B cell (primary cell): ENCODE measurements at regions not wholly inside any gene's neighbourhood (a gene's known extent, or its start where the extent isn't known, plus 50 kb on each side); places are given as distances from the start of the nearest gene placed in this dataset.

Source experiments
- ATAC-seq: fragments of 200-7000 bp; cut with Tn5 transposase; one replicate; pipeline ENCODE4 v1.10.0; 2021; ENCODE audit warnings: low read depth, mild to moderate bottlenecking, moderate number of reproducible peaks, moderate library complexity
- CTCF ChIA-PET: fragments of 350-600 bp; sonication (Branson Sonifier 250); formaldehyde crosslinking; loops from one replicate; lab custom pipeline; 2021; ENCODE audit warnings: antibody characterized with exemption, inconsistent platforms; lab: Charles Lee
- POLR2A ChIA-PET: fragments of 350-600 bp; sonication (Branson Sonifier 250); formaldehyde crosslinking; loops from one replicate; lab custom pipeline; 2021; ENCODE audit warnings: antibody characterized with exemption; lab: Charles Lee
- DNase-seq: peaks from one replicate; pipeline ENCODE4 v3.0.0; 2013
- H2AFZ ChIP-seq: 2 replicates; pipeline ENCODE4 v1.6.1; 2012; ENCODE audit warnings: mild to moderate bottlenecking, low read depth, low read length; ENCODE audit not compliant: insufficient read depth, poor library complexity, severe bottlenecking
- H3K27ac ChIP-seq, 2 donors: 1 replicate in 1 of 2; 2 replicates in 1 of 2; pipeline ENCODE4 v1.5.1; 2012 to 2013; ENCODE audit warnings: low read length in 2 of 2, mild to moderate bottlenecking in 2 of 2, moderate library complexity in 1 of 2
- H3K27me3 ChIP-seq, 4 experiments: fragments of 200-600 bp in 1 of 4; sonication (generic) in 1 of 4; replicated peaks in 1 of 4; 1 replicate in 2 of 4; 2 replicates in 2 of 4; pipeline versions ENCODE4 v1.6.1 to v1.7.0; 2013 to 2016; ENCODE audit warnings: low read length in 3 of 4, mild to moderate bottlenecking in 2 of 4, mixed read lengths in 1 of 4, moderate library complexity in 1 of 4; ENCODE audit not compliant: insufficient read depth in 4 of 4, control insufficient read depth in 3 of 4; ENCODE audit errors: control extremely low read depth in 1 of 4
- H3K36me3 ChIP-seq, 2 experiments: replicated peaks in 1 of 2; 1 replicate in 1 of 2; 2 replicates in 1 of 2; pipeline versions ENCODE4 v1.6.1 to v1.7.1; 2013; ENCODE audit warnings: low read length in 1 of 2; ENCODE audit not compliant: insufficient read depth in 2 of 2, control insufficient read depth in 1 of 2; ENCODE audit errors: control extremely low read depth in 1 of 2, extremely low read depth in 1 of 2
- H3K4me1 ChIP-seq, 2 donors: fragments of 200-600 bp in 1 of 2; sonication (generic) in 1 of 2; 1 replicate in 1 of 2; 2 replicates in 1 of 2; pipeline versions ENCODE4 v1.5.1 to v1.6.1; 2013 to 2017; ENCODE audit warnings: low read length in 2 of 2; ENCODE audit not compliant: control insufficient read depth in 2 of 2, insufficient read depth in 2 of 2
- H3K4me2 ChIP-seq: replicated peaks from 2 replicates; pipeline ENCODE3; 2012; ENCODE audit warnings: mild to moderate bottlenecking, low read depth, low read length; ENCODE audit not compliant: poor library complexity, severe bottlenecking
- H3K4me3 ChIP-seq, 5 experiments: fragments of 200-600 bp in 1 of 5; sonication (generic) in 1 of 5; 1 replicate in 3 of 5; 2 replicates in 2 of 5; pipeline versions ENCODE4 v1.5.1 to v1.7.0; 2011 to 2016; ENCODE audit warnings: low read length in 4 of 5, mild to moderate bottlenecking in 4 of 5, low read depth in 2 of 5, control low read depth in 1 of 5, moderate library complexity in 1 of 5; ENCODE audit not compliant: insufficient read depth in 1 of 5; ENCODE audit errors: control extremely low read depth in 1 of 5, extremely low read depth in 1 of 5
- H3K79me2 ChIP-seq: fragments of 200-600 bp; sonication (generic); one replicate; pipeline ENCODE4 v1.6.0; 2016; ENCODE audit warnings: low read length; ENCODE audit not compliant: control insufficient read depth, insufficient read depth
- H3K9ac ChIP-seq: fragments of 200-600 bp; sonication (generic); 2 replicates; pipeline ENCODE4 v1.6.1; 2017; ENCODE audit warnings: mild to moderate bottlenecking, low read length, moderate library complexity
- H3K9me3 ChIP-seq, 3 donors: one replicate each; pipeline versions ENCODE4 v1.6.1 to v1.7.1; 2013; ENCODE audit warnings: low read length in 2 of 3; ENCODE audit not compliant: control insufficient read depth in 2 of 3, insufficient read depth in 1 of 3; ENCODE audit errors: control extremely low read depth in 1 of 3
- H4K20me1 ChIP-seq: 2 replicates; pipeline ENCODE4 v1.6.0; 2012; ENCODE audit warnings: mild to moderate bottlenecking, low read length; ENCODE audit not compliant: insufficient read depth, control insufficient read depth, poor library complexity, severe bottlenecking
- H3K27ac Mint-ChIP-seq: one replicate; pipeline ENCODE4 v1.8.0; 2021; ENCODE audit warnings: mixed read lengths
- H3K27me3 Mint-ChIP-seq: one replicate; pipeline ENCODE4 v1.8.0; 2021; ENCODE audit warnings: mixed read lengths
- H3K4me1 Mint-ChIP-seq: one replicate; pipeline ENCODE4 v1.8.0; 2021; ENCODE audit warnings: mixed read lengths
- H3K4me3 Mint-ChIP-seq: one replicate; pipeline ENCODE4 v1.8.0; 2021; ENCODE audit warnings: mixed read lengths
- H3K9me3 Mint-ChIP-seq: one replicate; pipeline ENCODE4 v1.8.0; 2022; ENCODE audit warnings: mixed read lengths; ENCODE audit not compliant: insufficient read depth
- EZH2 ChIP-seq: IDR thresholded peaks from 2 replicates; pipeline ENCODE4 v1.6.1; 2012; ENCODE audit warnings: borderline replicate concordance, low read depth, mild to moderate bottlenecking, moderate library complexity, low read length; ENCODE audit not compliant: insufficient read depth, poor library complexity, severe bottlenecking
- WGBS: methylation state at CpG from one replicate; pipeline ENCODE4 v1.1.5; 2013; ENCODE audit warnings: missing lambda C conversion rate; ENCODE audit not compliant: insufficient coverage; 5-methylcytosine and 5-hydroxymethylcytosine counted together
- intact Hi-C: fragments of 100-400 bp; cut with micrococcal nuclease; formaldehyde crosslinking; loops from one replicate; pipeline ENCODE4 v1.10.0; 2022
- TF ChIP-seq, protein P1 (sequence below): fragments of 200-600 bp; IDR thresholded peaks from one replicate; pipeline ENCODE4 v1.8.0; 2022; ENCODE audit warnings: antibody characterized with exemption, mild to moderate bottlenecking

DNA sequence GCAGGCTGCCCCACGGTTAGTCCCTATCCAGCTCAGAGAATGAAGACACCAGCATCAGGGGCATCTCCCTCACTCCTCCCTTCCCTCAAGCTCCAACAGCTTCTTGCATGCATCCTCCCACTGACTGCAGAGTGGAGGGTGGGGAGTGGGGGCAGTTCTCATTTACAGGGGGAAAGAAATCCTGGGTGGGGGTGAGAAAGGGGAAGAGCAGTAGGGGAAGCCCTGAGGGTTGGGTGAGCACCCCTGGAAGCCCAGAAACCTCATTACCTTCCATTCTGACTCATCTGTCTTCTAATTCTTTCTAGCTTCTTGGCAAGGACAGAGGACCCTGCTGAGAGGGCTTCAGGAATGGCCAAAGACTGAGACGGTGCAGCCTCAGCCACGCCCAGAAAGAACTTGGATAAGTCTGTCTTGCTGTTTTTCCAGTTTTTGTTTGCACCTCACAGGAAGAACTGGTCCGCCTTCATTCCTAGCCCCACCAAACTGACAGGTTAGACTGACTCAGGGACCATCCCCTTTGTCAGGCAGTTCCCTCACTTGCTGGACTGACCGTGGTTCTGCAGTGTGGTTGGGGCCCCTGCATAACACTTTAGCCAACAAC lies 52.5 kb upstream of the WSB1 start:
- no peak overlapping the region for H3K4me3 ChIP-seq
- H3K36me3 ChIP-seq: no peaks in the 10 kb centered on the region
- H3K27ac ChIP-seq: no peak overlapping the region
- 49% methylated on average over 4 of the region's 5 CpGs for WGBS
- H3K4me2 ChIP-seq: no peak overlapping the region
- intact Hi-C loops: no loop called here
- H3K9ac ChIP-seq: no peak overlapping the region
- no peaks in the 10 kb centered on the region for H4K20me1 ChIP-seq
- CTCF ChIA-PET: interaction anchor here (0.6 to 12.3 kb wide), 6 partner anchors 12 to 358 kb away, joined by 3 to 322 read pairs (median 4); partner anchors contain the start of gene KSR1
- POLR2A ChIA-PET: no interaction called here
- Mint-ChIP-seq H3K4me1 (peaks cover 43% of the 10 kb centered on the region), H3K9me3 (no peaks in the 10 kb centered on the region), H3K27me3 (no peaks in the 10 kb centered on the region), H3K27ac (peak overlapping the region; percentile 46), H3K4me3 (no peak overlapping the region)
- no peaks in the 10 kb centered on the region for H3K27me3 ChIP-seq
- H3K4me1 ChIP-seq: peaks cover 20 to 34% of the 10 kb centered on the region in 2 donors
- H2AFZ ChIP-seq: no peak overlapping the region
- no peak for TF ChIP-seq EZH2
- TF ChIP-seq, protein P1, sequence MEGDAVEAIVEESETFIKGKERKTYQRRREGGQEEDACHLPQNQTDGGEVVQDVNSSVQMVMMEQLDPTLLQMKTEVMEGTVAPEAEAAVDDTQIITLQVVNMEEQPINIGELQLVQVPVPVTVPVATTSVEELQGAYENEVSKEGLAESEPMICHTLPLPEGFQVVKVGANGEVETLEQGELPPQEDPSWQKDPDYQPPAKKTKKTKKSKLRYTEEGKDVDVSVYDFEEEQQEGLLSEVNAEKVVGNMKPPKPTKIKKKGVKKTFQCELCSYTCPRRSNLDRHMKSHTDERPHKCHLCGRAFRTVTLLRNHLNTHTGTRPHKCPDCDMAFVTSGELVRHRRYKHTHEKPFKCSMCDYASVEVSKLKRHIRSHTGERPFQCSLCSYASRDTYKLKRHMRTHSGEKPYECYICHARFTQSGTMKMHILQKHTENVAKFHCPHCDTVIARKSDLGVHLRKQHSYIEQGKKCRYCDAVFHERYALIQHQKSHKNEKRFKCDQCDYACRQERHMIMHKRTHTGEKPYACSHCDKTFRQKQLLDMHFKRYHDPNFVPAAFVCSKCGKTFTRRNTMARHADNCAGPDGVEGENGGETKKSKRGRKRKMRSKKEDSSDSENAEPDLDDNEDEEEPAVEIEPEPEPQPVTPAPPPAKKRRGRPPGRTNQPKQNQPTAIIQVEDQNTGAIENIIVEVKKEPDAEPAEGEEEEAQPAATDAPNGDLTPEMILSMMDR: no peak
- no peak for DNase-seq
- H3K9me3 ChIP-seq: no peaks in the 10 kb centered on the region
- peak; percentile 12 for ATAC-seq
- peaks cover 4% of the 10 kb centered on the region for H3K79me2 ChIP-seq

- DNase-seq (no peak), ATAC-seq (no peak)
- WGBS: 100% methylated on average over 1 of the region's 1 CpG
- intact Hi-C loops: no loop called here
- Histone ChIP-seq H3K4me2 (no peak overlapping the region), H3K4me3 (no peak overlapping the region), H3K9ac (no peak overlapping the region), H3K9me3 (no peaks in the 10 kb centered on the region), H3K27ac (no peak overlapping the region), H3K36me3 (no peaks in the 10 kb centered on the region), H2AFZ (no peak overlapping the region), H3K79me2 (peaks cover 4% of the 10 kb centered on the region), H3K27me3 (no peaks in the 10 kb centered on the region), H3K4me1 (peaks cover 20 to 34% of the 10 kb centered on the region in 2 donors), H4K20me1 (no peaks in the 10 kb centered on the region)
- CTCF ChIA-PET: interaction anchor here (1.0 to 12.3 kb wide), 4 partner anchors 17 to 408 kb away, joined by 3 to 322 read pairs (median 48); no protein-coding TSS in a partner anchor
- Mint-ChIP-seq H3K4me3 (no peak overlapping the region), H3K27ac (no peak overlapping the region), H3K27me3 (no peaks in the 10 kb centered on the region), H3K4me1 (peaks cover 43% of the 10 kb centered on the region), H3K9me3 (no peaks in the 10 kb centered on the region)
- TF ChIP-seq, protein P1: no peak
- no peak for TF ChIP-seq EZH2
- POLR2A ChIA-PET: no interaction called here
Observed at GRCh38 chr17:27242951-27243350, 51.0 kb upstream of the WSB1 start.
